GM21619 (cell line): ENCODE measurements at regions not wholly inside any gene's neighbourhood (a gene's known extent, or its start where the extent isn't known, plus 50 kb on each side); places are given as distances from the start of the nearest gene placed in this dataset.

ENCODE experiments used
- ATAC-seq: cut with Tn5 transposase; IDR thresholded peaks from one replicate; pipeline ENCODE4 v1.9.1; 2021; ENCODE audit not compliant: unreplicated experiment

DNA sequence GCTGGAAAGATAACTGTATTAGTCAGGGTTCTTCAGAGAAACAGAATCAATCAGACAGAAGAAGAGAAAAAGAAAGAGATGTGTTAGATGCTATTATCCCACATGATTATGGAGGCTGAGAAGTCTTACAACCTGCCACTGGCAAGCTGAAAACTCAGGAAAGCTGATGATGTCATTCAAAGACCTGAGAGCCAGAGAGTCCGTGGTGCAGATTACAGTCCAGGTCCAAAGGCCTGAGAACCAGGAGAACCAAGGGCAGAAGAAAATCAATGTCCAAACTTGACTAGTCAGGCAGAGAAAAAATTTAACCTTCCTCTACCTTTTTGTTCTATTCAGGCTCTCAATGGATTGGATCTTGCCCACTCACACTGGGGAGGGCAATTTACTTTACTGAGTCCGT lies 172.5 kb downstream of the QDPR start:
- no peak for ATAC-seq

- peak; percentile 3 for ATAC-seq
Observed at GRCh38 chr4:17336986-17337385, 174.9 kb downstream of the QDPR start.

- peak; percentile 87 for ATAC-seq
Observed at GRCh38 chr4:17336524-17336961, 175.3 kb downstream of the QDPR start.

DNA sequence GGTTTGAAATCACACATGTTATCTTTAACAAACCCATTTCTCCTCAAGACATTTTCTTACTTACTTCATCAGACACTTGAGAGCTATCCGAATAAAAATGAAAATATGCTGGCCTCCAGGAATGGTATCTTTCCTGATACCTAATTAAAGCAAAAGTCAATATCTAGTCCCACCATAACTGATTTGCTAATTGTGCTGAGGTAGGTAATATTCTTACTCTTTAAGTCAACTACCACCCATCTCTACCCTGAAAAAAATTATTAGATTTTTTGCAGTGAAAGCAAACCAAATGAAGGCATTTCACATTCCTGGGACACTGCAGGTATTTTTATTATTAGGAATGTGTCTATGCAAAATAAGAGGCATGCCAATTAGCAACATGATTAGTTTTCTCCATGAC lies 175.8 kb downstream of the QDPR start:
- no peak for ATAC-seq

DNA sequence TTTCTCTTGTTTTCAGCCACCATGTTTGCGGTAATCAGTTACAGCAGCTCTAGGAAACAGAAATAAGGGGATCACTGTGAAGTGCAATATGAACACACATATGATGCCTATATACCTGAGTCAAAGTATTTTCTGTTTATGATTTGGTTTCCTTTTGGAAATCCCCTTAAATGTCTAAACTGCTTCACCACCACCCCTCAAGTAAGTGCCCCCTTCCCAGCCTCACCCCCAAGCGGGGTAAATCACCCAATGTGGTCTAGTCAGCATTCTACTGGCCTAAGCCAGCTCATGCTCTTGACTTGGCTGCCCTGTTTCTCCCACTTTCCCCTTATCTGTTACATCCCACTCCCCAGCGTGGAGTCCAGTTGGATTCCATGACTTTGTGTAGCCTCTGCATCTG lies 176.5 kb downstream of the QDPR start:
- ATAC-seq, result no peak

GRCh38 chr4:17332478-17332877 lies 179.4 kb downstream of the QDPR start:
- ATAC-seq, result no peak

GRCh38 chr4:17329046-17329445 lies 182.8 kb downstream of the QDPR start:
- ATAC-seq, result no peak

DNA sequence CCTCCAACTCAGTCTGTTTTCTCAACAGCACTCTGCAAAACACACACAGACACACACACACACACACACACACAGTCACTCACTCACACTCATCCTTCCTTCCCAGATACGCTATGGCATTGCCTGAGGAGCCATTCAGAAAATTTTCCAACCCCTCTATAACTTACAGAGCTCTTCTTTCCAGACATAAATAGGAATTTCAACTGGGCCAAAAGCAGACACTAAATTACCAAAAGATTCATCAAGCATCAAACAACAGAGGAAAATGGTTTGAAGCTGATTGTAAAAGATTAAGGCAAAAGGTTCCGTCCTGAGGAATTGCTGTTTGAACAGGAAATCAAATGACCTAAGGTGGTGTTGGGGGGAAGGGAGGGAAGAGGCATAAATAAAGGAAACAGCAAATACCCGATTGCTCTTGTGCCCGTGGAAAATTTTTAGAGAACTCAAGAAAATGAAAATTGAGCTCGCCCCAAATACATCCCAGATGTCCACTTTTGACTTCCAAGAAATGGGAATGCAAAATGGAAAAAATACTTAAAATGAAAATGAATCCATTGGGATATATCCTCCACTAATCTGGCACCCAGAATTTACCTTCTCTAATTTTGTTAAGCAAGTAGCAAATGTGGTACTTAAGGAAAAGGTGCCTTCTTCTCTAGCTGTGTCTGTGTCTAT lies 183.6 kb downstream of the QDPR start:
- ATAC-seq, result no peak

DNA sequence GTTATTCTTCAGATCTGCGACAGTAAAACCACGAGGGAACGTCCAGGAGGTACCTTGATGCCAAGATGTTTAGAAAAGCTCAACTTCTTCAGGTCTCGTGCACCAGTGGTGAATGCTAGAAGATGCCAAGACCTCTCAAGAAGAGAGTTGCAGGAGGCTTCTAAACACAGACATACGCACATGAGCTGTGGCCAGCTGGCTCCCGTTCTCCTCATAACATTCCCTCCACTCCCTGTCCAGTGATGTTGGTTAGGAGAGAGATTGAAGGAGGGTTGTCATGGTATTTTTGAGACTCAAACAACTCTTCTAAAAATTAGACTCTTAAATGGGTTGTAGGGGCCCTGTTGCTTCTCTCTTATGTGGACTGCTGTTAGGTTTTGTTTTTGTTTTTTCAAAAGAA lies 184.3 kb downstream of the QDPR start:
- no peak for ATAC-seq

DNA sequence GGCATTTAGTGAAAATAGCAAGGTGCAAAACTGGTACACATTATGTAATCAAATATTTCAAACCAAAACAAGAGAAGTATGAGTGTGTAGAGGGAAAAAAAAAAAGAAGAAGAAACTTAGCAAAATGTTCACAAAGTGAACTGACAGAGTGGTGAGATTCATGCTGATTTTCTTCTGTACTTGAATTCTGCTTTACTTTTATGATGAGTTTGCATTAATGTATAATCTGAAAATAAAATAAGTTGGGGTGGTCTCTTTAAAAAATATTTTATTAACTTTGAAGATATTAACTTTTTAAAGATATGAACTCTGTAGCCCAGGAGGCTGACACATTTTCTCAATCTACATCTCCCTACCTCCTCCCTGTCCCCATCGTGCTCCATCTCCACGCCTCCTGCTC lies 185.1 kb downstream of the QDPR start:
- ATAC-seq, result no peak

DNA sequence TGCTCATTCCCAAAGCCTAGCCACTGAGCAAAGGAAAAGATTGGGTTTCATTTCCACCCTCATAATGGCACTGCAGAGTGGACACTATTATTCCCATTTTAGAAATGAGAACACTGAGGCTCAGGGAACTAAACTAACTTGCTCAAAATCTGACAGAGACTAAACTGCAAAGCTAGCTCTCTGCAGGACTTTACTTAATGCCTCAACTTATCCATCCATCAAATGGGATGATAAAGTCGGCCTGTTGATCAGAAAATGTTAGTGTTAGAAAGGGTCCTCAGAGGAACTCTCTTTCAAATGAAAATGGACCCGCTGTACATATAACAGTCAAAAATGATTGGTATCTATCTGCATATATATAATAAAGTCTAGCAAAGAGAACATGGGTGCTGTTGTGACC lies 186.8 kb downstream of the QDPR start:
- no peak for ATAC-seq

GRCh38 chr4:17324386-17324830 lies 187.5 kb downstream of the QDPR start:
- no peak for ATAC-seq

GRCh38 chr4:17323554-17324385 lies 188.1 kb downstream of the QDPR start:
- ATAC-seq, result no peak

- ATAC-seq, result no peak
Observed at GRCh38 chr4:17322514-17322913, 189.4 kb downstream of the QDPR start.

- ATAC-seq, result no peak
Observed at GRCh38 chr4:17320046-17320445, 191.8 kb downstream of the QDPR start.

- no peak for ATAC-seq
Observed at GRCh38 chr4:17317526-17317925, 194.4 kb downstream of the QDPR start.

DNA sequence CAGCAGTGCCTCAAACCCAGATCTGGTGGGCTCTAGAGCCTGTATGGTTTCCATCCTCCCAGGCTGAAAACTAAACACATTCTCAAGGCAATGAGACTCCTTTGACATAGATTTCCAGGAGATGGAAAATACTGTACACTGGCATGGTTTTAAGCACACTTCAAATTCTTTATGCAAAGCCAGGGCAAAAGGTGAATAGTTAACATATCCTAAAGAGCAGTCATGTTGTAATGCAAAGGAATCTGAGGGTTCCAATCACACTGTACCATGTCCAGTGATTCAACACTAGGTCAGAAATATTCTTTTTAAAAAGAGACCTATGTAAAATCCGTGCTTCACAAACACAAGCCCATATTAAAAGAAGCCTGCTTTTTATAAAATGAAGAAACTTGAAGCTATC lies 195.3 kb downstream of the QDPR start:
- ATAC-seq, result no peak

DNA sequence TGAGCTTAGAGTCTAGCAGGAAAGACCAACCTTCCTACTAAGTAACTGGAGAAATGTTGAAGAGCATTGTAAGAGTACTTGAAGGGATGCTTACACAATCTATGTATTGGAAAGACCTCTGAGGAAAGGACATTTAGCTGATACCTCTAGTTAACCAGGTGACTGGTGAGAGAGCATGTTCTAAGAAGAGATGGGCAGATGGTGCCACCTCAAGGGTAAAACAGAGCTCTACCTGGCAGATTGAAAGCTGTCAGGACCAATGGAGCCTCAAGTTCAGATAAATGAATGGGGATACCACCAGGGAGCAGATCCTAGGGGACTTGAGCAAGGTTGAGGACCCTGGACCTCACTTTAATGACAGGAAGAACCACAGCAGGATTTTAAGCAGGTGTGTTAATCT lies 196.4 kb downstream of the QDPR start:
- no peak for ATAC-seq

- no peak for ATAC-seq
Observed at GRCh38 chr4:17313194-17313593, 198.7 kb downstream of the QDPR start.

- ATAC-seq, result no peak
Observed at GRCh38 chr4:17310269-17310652, 201.6 kb downstream of the QDPR start.

GRCh38 chr4:17309567-17310268 lies 202.2 kb downstream of the QDPR start:
- no peak for ATAC-seq

DNA sequence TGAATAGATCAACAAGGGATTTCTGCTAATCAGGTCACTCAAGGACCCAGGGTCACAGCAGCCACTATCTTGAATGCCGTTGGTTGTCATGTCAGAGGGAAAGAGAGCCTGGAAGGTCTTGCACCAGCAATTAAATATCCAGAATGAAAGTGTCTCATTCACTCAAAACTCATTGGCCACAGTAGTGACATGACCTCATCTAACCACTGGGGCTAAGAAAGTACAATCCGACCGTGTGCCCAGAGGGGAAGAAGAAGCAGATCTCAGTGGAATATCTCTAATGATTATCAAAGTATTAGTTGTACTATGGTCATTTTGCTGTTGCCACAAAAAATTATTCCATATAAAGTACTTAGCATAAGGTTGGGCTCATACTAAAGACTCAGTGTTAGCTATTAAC lies 210.0 kb downstream of the QDPR start:
- no peak for ATAC-seq
